DMS53 treated with DMSO at 0.1 percent for 48 hours (cell line): ENCODE measurements at regions not wholly inside any gene's neighbourhood (a gene's known extent, or its start where the extent isn't known, plus 50 kb on each side); places are given as distances from the start of the nearest gene placed in this dataset.
"Not testable (repeated sequence)": the region's sequence is repeated elsewhere in the genome, so short reads cannot be mapped to it uniquely, and the experiment has no call there.

Source experiments
- DNase-seq: peaks from one replicate; lab custom pipeline; 2025; ENCODE audit not compliant: unreplicated experiment; lab: John Stamatoyannopoulos, UW

- DNase-seq: no peak
These were observed 73.8 kb upstream of the MRPS22 start for GRCh38 chr3:139269984-139270383.

- DNase-seq: not testable (repeated sequence)
These were observed 73.2 kb upstream of the MRPS22 start for GRCh38 chr3:139270652-139271051.

GRCh38 chr3:139280027-139280671 lies 63.7 kb upstream of the MRPS22 start:
- no peak for DNase-seq

- DNase-seq: no peak
These were observed 62.7 kb upstream of the MRPS22 start for GRCh38 chr3:139281096-139281495.

- no peak for DNase-seq
These were observed 62.2 kb upstream of the MRPS22 start for GRCh38 chr3:139281522-139282196.

- DNase-seq: no peak
These were observed 60.5 kb upstream of the MRPS22 start for GRCh38 chr3:139283301-139283700.

- no peak for DNase-seq
These were observed 59.6 kb upstream of the MRPS22 start for GRCh38 chr3:139284221-139284620.

GRCh38 chr3:139285691-139286090 lies 58.1 kb upstream of the MRPS22 start:
- DNase-seq: no peak

GRCh38 chr3:139286241-139286640 lies 57.6 kb upstream of the MRPS22 start:
- DNase-seq: no peak

- DNase-seq: no peak
These were observed 57.0 kb upstream of the MRPS22 start for GRCh38 chr3:139286825-139287224.

- no peak for DNase-seq
These were observed 56.3 kb upstream of the MRPS22 start for GRCh38 chr3:139287557-139287956.

- no peak for DNase-seq
These were observed 55.5 kb upstream of the MRPS22 start for GRCh38 chr3:139288266-139288821.

- no peak for DNase-seq
These were observed 53.8 kb upstream of the MRPS22 start for GRCh38 chr3:139289860-139290524.

- no peak for DNase-seq
These were observed 52.4 kb upstream of the MRPS22 start for GRCh38 chr3:139291276-139292051.

GRCh38 chr3:139292192-139292591 lies 51.6 kb upstream of the MRPS22 start:
- DNase-seq: no peak

GRCh38 chr3:139292711-139293664 lies 50.8 kb upstream of the MRPS22 start:
- DNase-seq: no peak

- DNase-seq: no peak
These were observed 50.2 kb upstream of the MRPS22 start for GRCh38 chr3:139293665-139294023.
